Neural progenitor cell (in vitro differentiated cells): ENCODE measurements at regions not wholly inside any gene's neighbourhood (a gene's known extent, or its start where the extent isn't known, plus 50 kb on each side); places are given as distances from the start of the nearest gene placed in this dataset.

ENCODE experiments used
- DNase-seq: peaks from one replicate; pipeline ENCODE4 v3.0.0-alpha.2; 2016; ENCODE audit warnings: low spot score
- H2AFZ ChIP-seq: fragments of 200-600 bp; sonication (generic); replicated peaks from 2 replicates; pipeline ENCODE4 v1.6.1; 2016; ENCODE audit warnings: antibody characterized with exemption
- H3F3A ChIP-seq: fragments of 200-600 bp; sonication (generic); 2 replicates; pipeline ENCODE4 v1.6.1; 2016; ENCODE audit warnings: antibody characterized with exemption, low read depth
- H3K27ac ChIP-seq: fragments of 200-600 bp; sonication (generic); 2 replicates; pipeline ENCODE4 v1.5.1; 2016; ENCODE audit warnings: mild to moderate bottlenecking
- H3K27me3 ChIP-seq: fragments of 200-600 bp; sonication (generic); 2 replicates; pipeline ENCODE4 v1.6.1; 2016; ENCODE audit warnings: mild to moderate bottlenecking, moderate library complexity
- H3K36me3 ChIP-seq: fragments of 200-600 bp; sonication (generic); 2 replicates; pipeline ENCODE4 v1.5.1; 2016
- H3K4me1 ChIP-seq: fragments of 200-600 bp; sonication (generic); 2 replicates; pipeline ENCODE4 v1.6.1; 2016; ENCODE audit warnings: mixed run types
- H3K4me2 ChIP-seq: fragments of 200-600 bp; sonication (generic); 2 replicates; pipeline ENCODE4 v1.6.1; 2016
- H3K4me3 ChIP-seq: fragments of 200-600 bp; sonication (generic); 2 replicates; pipeline ENCODE4 v1.5.1; 2016
- H3K79me2 ChIP-seq: fragments of 200-600 bp; sonication (generic); 2 replicates; pipeline ENCODE4 v1.6.1; 2016; ENCODE audit warnings: low read depth
- H3K9ac ChIP-seq: fragments of 200-600 bp; sonication (generic); 2 replicates; pipeline ENCODE4 v1.6.1; 2016
- H3K9me3 ChIP-seq: fragments of 200-600 bp; sonication (generic); 2 replicates; pipeline ENCODE4 v1.5.1; 2016; ENCODE audit warnings: low read depth
- H4K20me1 ChIP-seq: fragments of 200-600 bp; sonication (generic); 2 replicates; pipeline ENCODE4 v1.6.1; 2016; ENCODE audit warnings: low read depth
- H3K27ac Mint-ChIP-seq: 3 replicates; pipeline ENCODE4 v1.8.0; 2021; ENCODE audit warnings: mixed read lengths
- H3K27me3 Mint-ChIP-seq: 2 replicates; pipeline ENCODE4 v1.8.0; 2022; ENCODE audit warnings: low read depth, mild to moderate bottlenecking, inconsistent platforms, moderate library complexity, mixed read lengths; ENCODE audit not compliant: insufficient read depth
- H3K36me3 Mint-ChIP-seq: 3 replicates; pipeline ENCODE4 v1.8.0; 2021; ENCODE audit warnings: mixed read lengths
- H3K4me1 Mint-ChIP-seq: 3 replicates; pipeline ENCODE4 v1.8.0; 2021; ENCODE audit warnings: mixed read lengths
- H3K4me3 Mint-ChIP-seq: 3 replicates; pipeline ENCODE4 v1.8.0; 2021; ENCODE audit warnings: mild to moderate bottlenecking, moderate library complexity, mixed read lengths
- H3K9me3 Mint-ChIP-seq: 3 replicates; pipeline ENCODE4 v1.8.0; 2020; ENCODE audit warnings: mixed read lengths
- EZH2 ChIP-seq: fragments of 200-600 bp; sonication (generic); IDR thresholded peaks from 2 replicates; pipeline ENCODE4 v1.6.1; 2017; ENCODE audit warnings: antibody characterized with exemption, mild to moderate bottlenecking, moderate library complexity
- EZH2phosphoT487 ChIP-seq: fragments of 200-600 bp; sonication (generic); IDR thresholded peaks from 2 replicates; pipeline ENCODE4 v1.6.1; 2017; ENCODE audit warnings: antibody characterized with exemption
- TF ChIP-seq, protein P1 (sequence below): fragments of 200-600 bp; sonication (generic); IDR thresholded peaks from 2 replicates; pipeline ENCODE4 v1.5.1; 2017; ENCODE audit warnings: antibody characterized with exemption, mild to moderate bottlenecking

DNA sequence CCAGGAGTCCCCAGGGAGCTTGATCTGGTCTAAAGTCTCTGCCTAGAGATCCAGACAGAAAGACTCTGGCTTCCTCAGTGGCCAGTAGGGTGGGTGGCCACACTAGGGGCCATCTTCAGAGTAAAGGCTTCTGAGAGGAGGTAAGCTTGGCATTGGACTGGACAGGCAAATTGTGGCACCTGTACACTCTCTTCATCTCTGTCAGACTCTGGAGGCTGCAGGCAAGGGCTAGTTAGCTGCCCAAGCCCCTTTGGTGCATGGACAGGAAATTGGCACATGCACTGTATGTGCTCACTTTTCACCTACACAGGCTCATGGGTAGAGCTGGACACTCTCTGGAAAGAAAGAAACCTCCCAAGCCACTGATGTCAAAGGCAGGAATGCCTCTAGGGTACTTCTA lies 142.8 kb downstream of the PJA1 start:
- no peak overlapping the region for H3K4me2 ChIP-seq
- no peaks in the 10 kb centered on the region for H3K27me3 ChIP-seq
- H3K36me3 ChIP-seq, result no peaks in the 10 kb centered on the region
- H4K20me1 ChIP-seq, result no peaks in the 10 kb centered on the region
- H2AFZ ChIP-seq, result no peak overlapping the region
- H3K9me3 ChIP-seq, result no peaks in the 10 kb centered on the region
- H3K4me1 ChIP-seq, result peaks cover 10% of the 10 kb centered on the region
- H3K36me3 Mint-ChIP-seq, result no peaks in the 10 kb centered on the region
- H3K9ac ChIP-seq, result no peak overlapping the region
- no peaks in the 10 kb centered on the region for H3K27me3 Mint-ChIP-seq
- no peaks in the 10 kb centered on the region for H3F3A ChIP-seq
- peaks cover 7% of the 10 kb centered on the region for H3K9me3 Mint-ChIP-seq
- no peak overlapping the region for H3K4me3 ChIP-seq
- TF ChIP-seq EZH2, result no peak
- TF ChIP-seq EZH2phosphoT487, result no peak
- TF ChIP-seq, protein P1, sequence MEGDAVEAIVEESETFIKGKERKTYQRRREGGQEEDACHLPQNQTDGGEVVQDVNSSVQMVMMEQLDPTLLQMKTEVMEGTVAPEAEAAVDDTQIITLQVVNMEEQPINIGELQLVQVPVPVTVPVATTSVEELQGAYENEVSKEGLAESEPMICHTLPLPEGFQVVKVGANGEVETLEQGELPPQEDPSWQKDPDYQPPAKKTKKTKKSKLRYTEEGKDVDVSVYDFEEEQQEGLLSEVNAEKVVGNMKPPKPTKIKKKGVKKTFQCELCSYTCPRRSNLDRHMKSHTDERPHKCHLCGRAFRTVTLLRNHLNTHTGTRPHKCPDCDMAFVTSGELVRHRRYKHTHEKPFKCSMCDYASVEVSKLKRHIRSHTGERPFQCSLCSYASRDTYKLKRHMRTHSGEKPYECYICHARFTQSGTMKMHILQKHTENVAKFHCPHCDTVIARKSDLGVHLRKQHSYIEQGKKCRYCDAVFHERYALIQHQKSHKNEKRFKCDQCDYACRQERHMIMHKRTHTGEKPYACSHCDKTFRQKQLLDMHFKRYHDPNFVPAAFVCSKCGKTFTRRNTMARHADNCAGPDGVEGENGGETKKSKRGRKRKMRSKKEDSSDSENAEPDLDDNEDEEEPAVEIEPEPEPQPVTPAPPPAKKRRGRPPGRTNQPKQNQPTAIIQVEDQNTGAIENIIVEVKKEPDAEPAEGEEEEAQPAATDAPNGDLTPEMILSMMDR, result no peak
- H3K4me1 Mint-ChIP-seq, result peaks cover 2% of the 10 kb centered on the region
- no peaks in the 10 kb centered on the region for H3K79me2 ChIP-seq
- DNase-seq, result no peak
- no peak overlapping the region for H3K4me3 Mint-ChIP-seq
- no peak overlapping the region for H3K27ac Mint-ChIP-seq
- no peak overlapping the region for H3K27ac ChIP-seq

DNA sequence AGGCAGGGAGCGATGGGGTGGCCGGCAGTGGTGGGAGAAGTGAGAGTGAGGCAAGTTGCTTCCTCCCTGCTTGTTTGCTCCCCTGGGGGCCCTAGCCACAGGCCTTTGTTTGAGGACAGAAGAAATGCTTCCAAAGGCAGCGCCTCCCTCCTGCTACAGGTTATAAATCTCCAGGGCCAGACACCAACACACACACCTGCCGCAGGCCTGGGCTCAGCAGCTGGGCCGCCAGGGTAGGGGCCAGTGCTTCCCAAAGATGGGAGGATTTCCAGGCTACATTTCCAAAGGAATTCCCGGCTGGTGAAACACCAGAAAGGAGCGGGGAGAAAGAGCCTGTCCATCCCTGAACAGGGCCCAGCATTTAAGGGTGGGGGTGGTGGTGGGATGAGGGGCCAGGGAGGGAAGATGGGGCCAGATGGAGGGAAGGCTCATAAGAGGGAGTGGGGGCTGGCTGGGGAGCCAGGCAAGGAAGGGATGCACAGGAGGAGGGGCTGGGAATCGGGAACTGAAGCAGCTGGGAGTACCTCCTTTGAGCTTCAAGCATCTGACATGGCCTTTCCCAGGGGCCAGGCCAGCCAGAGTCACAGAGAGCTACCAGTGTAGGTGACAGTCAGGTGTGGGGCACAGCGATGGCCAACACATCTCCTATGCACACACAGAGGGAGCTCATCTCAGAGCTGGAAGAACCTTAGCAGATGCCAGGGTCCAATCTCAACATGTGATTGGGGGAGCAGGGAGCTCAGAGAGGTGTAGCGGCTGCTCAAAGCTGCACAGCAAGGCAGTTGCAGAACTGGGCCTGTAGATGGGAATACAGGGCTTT lies 143.9 kb downstream of the PJA1 start:
- H3K36me3 ChIP-seq, result no peaks in the 10 kb centered on the region
- no peak overlapping the region for H2AFZ ChIP-seq
- Mint-ChIP-seq H3K4me1 (no peaks in the 10 kb centered on the region), H3K27ac (no peak overlapping the region), H3K9me3 (peaks cover 8% of the 10 kb centered on the region), H3K36me3 (no peaks in the 10 kb centered on the region), H3K4me3 (no peak overlapping the region), H3K27me3 (no peaks in the 10 kb centered on the region)
- DNase-seq, result peak; percentile 21
- no peaks in the 10 kb centered on the region for H3K27me3 ChIP-seq
- H3K9me3 ChIP-seq, result no peaks in the 10 kb centered on the region
- no peaks in the 10 kb centered on the region for H3F3A ChIP-seq
- no peaks in the 10 kb centered on the region for H4K20me1 ChIP-seq
- H3K4me3 ChIP-seq, result no peak overlapping the region
- H3K27ac ChIP-seq, result no peak overlapping the region
- peak overlapping the region; percentile 13 for H3K4me2 ChIP-seq
- H3K9ac ChIP-seq, result no peak overlapping the region
- no peaks in the 10 kb centered on the region for H3K79me2 ChIP-seq
- H3K4me1 ChIP-seq, result peaks cover 10% of the 10 kb centered on the region
- TF ChIP-seq EZH2, result no peak
- no peak for TF ChIP-seq EZH2phosphoT487
- TF ChIP-seq, protein P1, result no peak

DNA sequence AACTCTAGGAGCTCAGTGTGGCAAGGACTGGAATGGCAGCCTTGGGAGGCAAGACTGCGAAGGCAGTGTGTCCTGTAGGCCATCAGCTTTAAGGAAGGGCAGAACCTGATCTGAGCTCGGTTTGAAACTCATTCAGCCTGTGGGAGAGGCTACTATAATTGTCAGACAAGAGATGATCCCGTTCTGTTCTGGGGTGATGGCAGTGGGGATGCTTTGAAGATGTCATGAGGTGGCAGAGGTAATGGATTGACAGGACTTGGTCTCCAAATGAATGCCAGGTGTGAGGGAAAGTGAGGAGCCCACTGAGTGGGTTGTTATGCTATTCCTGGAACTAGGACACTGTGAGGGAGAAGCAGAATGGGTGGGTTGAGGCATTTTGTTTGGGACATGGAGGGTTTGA lies 144.9 kb downstream of the PJA1 start:
- Mint-ChIP-seq H3K4me1 (peaks cover 9% of the 10 kb centered on the region), H3K9me3 (peaks cover 5% of the 10 kb centered on the region), H3K27ac (no peak overlapping the region), H3K36me3 (no peaks in the 10 kb centered on the region), H3K27me3 (peaks cover 2% of the 10 kb centered on the region), H3K4me3 (no peak overlapping the region)
- Histone ChIP-seq H3K4me3 (no peak overlapping the region), H3K79me2 (no peaks in the 10 kb centered on the region), H3K4me2 (no peak overlapping the region), H3K27me3 (no peaks in the 10 kb centered on the region), H3K36me3 (no peaks in the 10 kb centered on the region), H4K20me1 (no peaks in the 10 kb centered on the region), H3K9me3 (no peaks in the 10 kb centered on the region), H3K9ac (no peak overlapping the region), H3K4me1 (peaks cover 10% of the 10 kb centered on the region), H2AFZ (no peak overlapping the region), H3K27ac (no peak overlapping the region), H3F3A (no peaks in the 10 kb centered on the region)
- no peak for DNase-seq
- TF ChIP-seq EZH2phosphoT487 (no peak), EZH2 (no peak)
- TF ChIP-seq, protein P1, result no peak
